HepG2 (cell line): ENCODE measurements at regions not wholly inside any gene's neighbourhood (a gene's known extent, or its start where the extent isn't known, plus 50 kb on each side); places are given as distances from the start of the nearest gene placed in this dataset.

Source experiments
- ATAC-seq: fragments of 200-7000 bp; cut with Tn5 transposase; 3 replicates; pipeline ENCODE4 v1.9.1; 2020; ENCODE audit warnings: mild to moderate bottlenecking, moderate library complexity
- BruUV-seq: library from RNA; stranded (reverse); fragments of 400-500 nt; replicated peaks from 2 replicates; lab custom pipeline; 2021; lab: Mats Ljungman, UMichigan
- CTCF ChIA-PET: fragments of 300-600 bp; formaldehyde crosslinking; extraction: SDS; loops from one replicate; lab custom pipeline; 2021; ENCODE audit warnings: low total read pairs, inconsistent platforms, low intra/inter-chr PET ratio; lab: Yijun Ruan, JAX
- POLR2A ChIA-PET: fragments of 350-600 bp; sonication (Branson Sonifier 250); formaldehyde crosslinking; loops from one replicate; lab custom pipeline; 2020; ENCODE audit warnings: antibody characterized with exemption, inconsistent platforms; lab: Yijun Ruan, JAX
- DNase-seq: peaks from one replicate; pipeline ENCODE4 v3.0.0-alpha.2; 2015; ENCODE audit warnings: low spot score
- FAIRE-seq: peaks from 3 replicates; lab custom pipeline; 2011; peaks lifted over from hg19 to GRCh38; lab: Jason Lieb, UNC
- H2AFZ ChIP-seq: one replicate; pipeline ENCODE4 v1.6.1; 2011; ENCODE audit warnings: low read length, inconsistent platforms
- H3K27ac ChIP-seq: fragments of 300-600 bp; 3 replicates; pipeline ENCODE4 v1.8.0; 2011; ENCODE audit warnings: mixed run types, mild to moderate bottlenecking, mixed read lengths, low read length, inconsistent platforms; ENCODE audit not compliant: insufficient read depth; ENCODE audit errors: extremely low read length
- H3K27me3 ChIP-seq, 2 experiments: fragments of 200-600 bp in 1 of 2; 2 replicates in 1 of 2; 3 replicates in 1 of 2; pipeline versions ENCODE4 v1.6.0 to v1.8.0; 2011; ENCODE audit warnings: low read length in 2 of 2, mild to moderate bottlenecking in 2 of 2, moderate library complexity in 2 of 2, inconsistent platforms in 1 of 2; ENCODE audit not compliant: insufficient read depth in 2 of 2, control insufficient read depth in 1 of 2
- H3K36me3 ChIP-seq, 2 experiments: fragments of 200-600 bp in 1 of 2; replicated peaks in 1 of 2; 2 replicates in 1 of 2; 3 replicates in 1 of 2; pipeline versions ENCODE4 v1.5.1 to v1.8.0; 2011; ENCODE audit warnings: low read length in 2 of 2, inconsistent platforms in 1 of 2; ENCODE audit not compliant: insufficient read depth in 2 of 2, control insufficient read depth in 1 of 2
- H3K4me1 ChIP-seq: 2 replicates; pipeline ENCODE4 v1.5.1; 2012; ENCODE audit warnings: low read length, inconsistent platforms; ENCODE audit not compliant: insufficient read depth
- H3K4me2 ChIP-seq: 2 replicates; pipeline ENCODE4 v1.6.0; 2011; ENCODE audit warnings: low read depth, low read length, inconsistent platforms
- H3K4me3 ChIP-seq, 3 experiments: fragments of 200-600 bp in 1 of 3; sonication (generic), shearing (Covaris generic) in 1 of 3; replicated peaks in 1 of 3; 2 replicates each; pipeline ENCODE4 v1.5.1; 2011 to 2016; ENCODE audit warnings: low read length in 3 of 3, inconsistent platforms in 2 of 3, low read depth in 2 of 3, mild to moderate bottlenecking in 2 of 3, control low read depth in 1 of 3, mixed read lengths in 1 of 3; ENCODE audit not compliant: insufficient read depth in 1 of 3
- H3K79me2 ChIP-seq: one replicate; pipeline ENCODE4 v1.6.1; 2011; ENCODE audit warnings: low read length, inconsistent platforms; ENCODE audit not compliant: insufficient read depth
- H3K9ac ChIP-seq: 2 replicates; pipeline ENCODE4 v1.6.0; 2011; ENCODE audit warnings: mild to moderate bottlenecking, low read depth, low read length, inconsistent platforms; ENCODE audit not compliant: insufficient read depth
- H3K9me3 ChIP-seq: 2 replicates; pipeline ENCODE4 v1.5.1; 2012; ENCODE audit warnings: mild to moderate bottlenecking, low read length
- H4K20me1 ChIP-seq: 2 replicates; pipeline ENCODE4 v1.6.0; 2011; ENCODE audit warnings: inconsistent platforms, mild to moderate bottlenecking, low read length, moderate library complexity; ENCODE audit not compliant: insufficient read depth
- BORCS8-MEF2B ChIP-seq: sonication (generic); formaldehyde crosslinking; IDR thresholded peaks from 2 replicates; pipeline ENCODE4 v1.8.0; 2022; ENCODE audit warnings: mild to moderate bottlenecking, missing genetic modification reagents
- GTF2F1 ChIP-seq: fragments of 150-350 bp; IDR thresholded peaks from 2 replicates; pipeline ENCODE4 v1.6.1; 2014; ENCODE audit warnings: low read length
- KLF13 ChIP-seq: sonication (generic); formaldehyde crosslinking; IDR thresholded peaks from 2 replicates; pipeline ENCODE4 v1.4.0; 2020; ENCODE audit warnings: mild to moderate bottlenecking, missing genetic modification reagents
- MAZ ChIP-seq, 2 experiments: sonication (generic) in 1 of 2; formaldehyde crosslinking in 1 of 2; IDR thresholded peaks; 2 replicates each; pipeline versions ENCODE4 v1.5.0 to v1.6.1; 2012 to 2020; ENCODE audit warnings: low read depth in 2 of 2, mild to moderate bottlenecking in 2 of 2, borderline replicate concordance in 1 of 2, improper control_type of control experiment in 1 of 2, low read length in 1 of 2, missing genetic modification reagents in 1 of 2, moderate library complexity in 1 of 2
- MEIS1 ChIP-seq: sonication (generic); formaldehyde crosslinking; IDR thresholded peaks from 2 replicates; pipeline ENCODE4 v1.9.0; 2021; ENCODE audit warnings: mild to moderate bottlenecking, missing genetic modification reagents, moderate library complexity, borderline replicate concordance
- MLLT10 ChIP-seq: sonication (generic); formaldehyde crosslinking; IDR thresholded peaks from 2 replicates; pipeline ENCODE4 v1.4.0; 2020; ENCODE audit warnings: missing genetic modification reagents
- PITX1 ChIP-seq: sonication (generic); formaldehyde crosslinking; IDR thresholded peaks from 2 replicates; pipeline ENCODE4 v1.5.1; 2020; ENCODE audit warnings: mild to moderate bottlenecking, missing genetic modification reagents
- RBM22 ChIP-seq: fragments of 200-400 bp; formaldehyde crosslinking; optimal IDR thresholded peaks from 2 replicates; pipeline ENCODE3; 2017; ENCODE audit warnings: mild to moderate bottlenecking, low read length, moderate library complexity
- SOX6 ChIP-seq, 2 experiments: fragments of 450-650 bp in 1 of 2; sonication (generic) in 1 of 2; formaldehyde crosslinking in 1 of 2; IDR thresholded peaks; 2 replicates each; pipeline versions ENCODE4 v1.4.0 to v1.6.1; 2017 to 2020; ENCODE audit warnings: antibody characterized with exemption in 1 of 2, mild to moderate bottlenecking in 1 of 2, missing genetic modification reagents in 1 of 2
- ZNF207 ChIP-seq: fragments of 450-650 bp; IDR thresholded peaks from 2 replicates; pipeline ENCODE4 v1.6.1; 2016; ENCODE audit warnings: antibody characterized with exemption, borderline replicate concordance
- ZNF280B ChIP-seq: sonication (generic); formaldehyde crosslinking; IDR thresholded peaks from 2 replicates; pipeline ENCODE4 v1.5.0; 2020; ENCODE audit warnings: missing genetic modification reagents, mild to moderate bottlenecking, borderline replicate concordance
- ZNF432 ChIP-seq: sonication (generic); formaldehyde crosslinking; IDR thresholded peaks from 2 replicates; pipeline ENCODE4 v1.5.0; 2020; ENCODE audit warnings: missing genetic modification reagents, mild to moderate bottlenecking, borderline replicate concordance
- ZNF468 ChIP-seq: sonication (generic); formaldehyde crosslinking; IDR thresholded peaks from 2 replicates; pipeline ENCODE4 v1.8.0; 2022; ENCODE audit warnings: mild to moderate bottlenecking, moderate library complexity, missing genetic modification reagents
- ZNF776 ChIP-seq: sonication (generic); formaldehyde crosslinking; IDR thresholded peaks from 2 replicates; pipeline ENCODE4 v1.4.0; 2020; ENCODE audit warnings: mild to moderate bottlenecking, missing genetic modification reagents
- WGBS: methylation state at CpG from one replicate; pipeline ENCODE4 v1.1.6; 2017; ENCODE audit warnings: low lambda C conversion rate; 5-methylcytosine and 5-hydroxymethylcytosine counted together
- in situ Hi-C: cut with HindIII; loops from 2 replicates; pipeline ENCODE4 v1.10.0; 2017; ENCODE audit warnings: low pct_unique_long_range_greater_than_20kb; ENCODE audit not compliant: extremely low pct_ligation_motif_present
- intact Hi-C: fragments of 100-400 bp; cut with micrococcal nuclease; formaldehyde crosslinking; loops from one replicate; pipeline ENCODE4 v1.10.0; 2022; ENCODE audit not compliant: unreplicated experiment
- TF ChIP-seq, protein P1 (sequence below): sonication (generic); formaldehyde crosslinking; IDR thresholded peaks from 2 replicates; pipeline ENCODE4 v1.4.0; 2020; ENCODE audit warnings: missing genetic modification reagents
- TF ChIP-seq, protein P2 (sequence below): sonication (generic); formaldehyde crosslinking; IDR thresholded peaks from 2 replicates; pipeline ENCODE4 v1.4.0; 2020; ENCODE audit warnings: mild to moderate bottlenecking, missing genetic modification reagents

GRCh38 chr7:67463316-67463715, 466.7 kb downstream of the TYW1 start:
- Histone ChIP-seq H4K20me1 (no peaks in the 10 kb centered on the region), H3K4me3 (no peak overlapping the region), H3K9ac (no peak overlapping the region), H3K4me1 (no peaks in the 10 kb centered on the region), H3K36me3 (no peaks in the 10 kb centered on the region), H3K27me3 (peaks cover 0 to 2% of the 10 kb centered on the region in 2 experiments; a peak in 2 of 5 replicates), H3K79me2 (no peaks in the 10 kb centered on the region), H3K27ac (no peak overlapping the region), H3K9me3 (0 out of 2 replicates have a peak, but pooled peaks cover 5% of the 10 kb centered on the region), H2AFZ (no peak overlapping the region), H3K4me2 (no peak overlapping the region)
- in situ Hi-C loops = no loop called here
- FAIRE-seq = no peak
- POLR2A ChIA-PET = no interaction called here
- intact Hi-C loops = no loop called here
- TF ChIP-seq MEIS1 (no peak), ZNF207 (no peak), ZNF432 (no peak), KLF13 (CRISPR knock-in tag) (no peak), SOX6 (IDR thresholded peaks at IDR 0.05) (no peak), SOX6 (CRISPR knock-in tag; IDR thresholded peaks at IDR 0.05) (no peak), PITX1 (no peak), ZNF776 (CRISPR knock-in tag) (no peak), RBM22 (no peak), MLLT10 (CRISPR knock-in tag) (no peak), GTF2F1 (no peak), MAZ (IDR thresholded peaks at IDR 0.05; ENCODE audit: borderline replicate concordance, low read depth, low read length) (no peak), MAZ (CRISPR knock-in tag; IDR thresholded peaks at IDR 0.05; ENCODE audit: low read depth) (no peak), ZNF468 (CRISPR knock-in tag) (no peak), ZNF280B (CRISPR knock-in tag) (no peak), BORCS8-MEF2B (CRISPR knock-in tag) (no peak)
- TF ChIP-seq, protein P1, sequence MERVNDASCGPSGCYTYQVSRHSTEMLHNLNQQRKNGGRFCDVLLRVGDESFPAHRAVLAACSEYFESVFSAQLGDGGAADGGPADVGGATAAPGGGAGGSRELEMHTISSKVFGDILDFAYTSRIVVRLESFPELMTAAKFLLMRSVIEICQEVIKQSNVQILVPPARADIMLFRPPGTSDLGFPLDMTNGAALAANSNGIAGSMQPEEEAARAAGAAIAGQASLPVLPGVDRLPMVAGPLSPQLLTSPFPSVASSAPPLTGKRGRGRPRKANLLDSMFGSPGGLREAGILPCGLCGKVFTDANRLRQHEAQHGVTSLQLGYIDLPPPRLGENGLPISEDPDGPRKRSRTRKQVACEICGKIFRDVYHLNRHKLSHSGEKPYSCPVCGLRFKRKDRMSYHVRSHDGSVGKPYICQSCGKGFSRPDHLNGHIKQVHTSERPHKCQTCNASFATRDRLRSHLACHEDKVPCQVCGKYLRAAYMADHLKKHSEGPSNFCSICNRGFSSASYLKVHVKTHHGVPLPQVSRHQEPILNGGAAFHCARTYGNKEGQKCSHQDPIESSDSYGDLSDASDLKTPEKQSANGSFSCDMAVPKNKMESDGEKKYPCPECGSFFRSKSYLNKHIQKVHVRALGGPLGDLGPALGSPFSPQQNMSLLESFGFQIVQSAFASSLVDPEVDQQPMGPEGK (CRISPR knock-in tag) = no peak
- TF ChIP-seq, protein P2, sequence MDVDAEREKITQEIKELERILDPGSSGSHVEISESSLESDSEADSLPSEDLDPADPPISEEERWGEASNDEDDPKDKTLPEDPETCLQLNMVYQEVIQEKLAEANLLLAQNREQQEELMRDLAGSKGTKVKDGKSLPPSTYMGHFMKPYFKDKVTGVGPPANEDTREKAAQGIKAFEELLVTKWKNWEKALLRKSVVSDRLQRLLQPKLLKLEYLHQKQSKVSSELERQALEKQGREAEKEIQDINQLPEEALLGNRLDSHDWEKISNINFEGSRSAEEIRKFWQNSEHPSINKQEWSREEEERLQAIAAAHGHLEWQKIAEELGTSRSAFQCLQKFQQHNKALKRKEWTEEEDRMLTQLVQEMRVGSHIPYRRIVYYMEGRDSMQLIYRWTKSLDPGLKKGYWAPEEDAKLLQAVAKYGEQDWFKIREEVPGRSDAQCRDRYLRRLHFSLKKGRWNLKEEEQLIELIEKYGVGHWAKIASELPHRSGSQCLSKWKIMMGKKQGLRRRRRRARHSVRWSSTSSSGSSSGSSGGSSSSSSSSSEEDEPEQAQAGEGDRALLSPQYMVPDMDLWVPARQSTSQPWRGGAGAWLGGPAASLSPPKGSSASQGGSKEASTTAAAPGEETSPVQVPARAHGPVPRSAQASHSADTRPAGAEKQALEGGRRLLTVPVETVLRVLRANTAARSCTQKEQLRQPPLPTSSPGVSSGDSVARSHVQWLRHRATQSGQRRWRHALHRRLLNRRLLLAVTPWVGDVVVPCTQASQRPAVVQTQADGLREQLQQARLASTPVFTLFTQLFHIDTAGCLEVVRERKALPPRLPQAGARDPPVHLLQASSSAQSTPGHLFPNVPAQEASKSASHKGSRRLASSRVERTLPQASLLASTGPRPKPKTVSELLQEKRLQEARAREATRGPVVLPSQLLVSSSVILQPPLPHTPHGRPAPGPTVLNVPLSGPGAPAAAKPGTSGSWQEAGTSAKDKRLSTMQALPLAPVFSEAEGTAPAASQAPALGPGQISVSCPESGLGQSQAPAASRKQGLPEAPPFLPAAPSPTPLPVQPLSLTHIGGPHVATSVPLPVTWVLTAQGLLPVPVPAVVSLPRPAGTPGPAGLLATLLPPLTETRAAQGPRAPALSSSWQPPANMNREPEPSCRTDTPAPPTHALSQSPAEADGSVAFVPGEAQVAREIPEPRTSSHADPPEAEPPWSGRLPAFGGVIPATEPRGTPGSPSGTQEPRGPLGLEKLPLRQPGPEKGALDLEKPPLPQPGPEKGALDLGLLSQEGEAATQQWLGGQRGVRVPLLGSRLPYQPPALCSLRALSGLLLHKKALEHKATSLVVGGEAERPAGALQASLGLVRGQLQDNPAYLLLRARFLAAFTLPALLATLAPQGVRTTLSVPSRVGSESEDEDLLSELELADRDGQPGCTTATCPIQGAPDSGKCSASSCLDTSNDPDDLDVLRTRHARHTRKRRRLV = no peak
- CTCF ChIA-PET = no interaction called here
- no TSS peak for BruUV-seq
- 0% methylated on average over 1 of the region's 1 CpG for WGBS
- ATAC-seq = no peak
- DNase-seq = no peak
